ENCODE measurements at regions not wholly inside any gene's neighbourhood (a gene's known extent, or its start where the extent isn't known, plus 50 kb on each side); places are given as distances from the start of the nearest gene placed in this dataset.
A peak's percentile ranks its signal among the peaks of the same experiment; 100 is the strongest.

- Histone ChIP-seq H3K36me3 (replicated peaks in 1 of 2; ENCODE audit: insufficient read depth in 1 of 2, low read depth in 2 of 2) (no peaks in the 10 kb centered on the region), H3K27ac (no peak overlapping the region), H3K4me3 (no peak overlapping the region), H3K9me3 (no peaks in the 10 kb centered on the region), H3K27me3 (no peaks in the 10 kb centered on the region), H3K4me1 (peaks cover 5% of the 10 kb centered on the region)
- ATAC-seq (no peak), DNase-seq (no peak)
- TF ChIP-seq, protein P1, sequence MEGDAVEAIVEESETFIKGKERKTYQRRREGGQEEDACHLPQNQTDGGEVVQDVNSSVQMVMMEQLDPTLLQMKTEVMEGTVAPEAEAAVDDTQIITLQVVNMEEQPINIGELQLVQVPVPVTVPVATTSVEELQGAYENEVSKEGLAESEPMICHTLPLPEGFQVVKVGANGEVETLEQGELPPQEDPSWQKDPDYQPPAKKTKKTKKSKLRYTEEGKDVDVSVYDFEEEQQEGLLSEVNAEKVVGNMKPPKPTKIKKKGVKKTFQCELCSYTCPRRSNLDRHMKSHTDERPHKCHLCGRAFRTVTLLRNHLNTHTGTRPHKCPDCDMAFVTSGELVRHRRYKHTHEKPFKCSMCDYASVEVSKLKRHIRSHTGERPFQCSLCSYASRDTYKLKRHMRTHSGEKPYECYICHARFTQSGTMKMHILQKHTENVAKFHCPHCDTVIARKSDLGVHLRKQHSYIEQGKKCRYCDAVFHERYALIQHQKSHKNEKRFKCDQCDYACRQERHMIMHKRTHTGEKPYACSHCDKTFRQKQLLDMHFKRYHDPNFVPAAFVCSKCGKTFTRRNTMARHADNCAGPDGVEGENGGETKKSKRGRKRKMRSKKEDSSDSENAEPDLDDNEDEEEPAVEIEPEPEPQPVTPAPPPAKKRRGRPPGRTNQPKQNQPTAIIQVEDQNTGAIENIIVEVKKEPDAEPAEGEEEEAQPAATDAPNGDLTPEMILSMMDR (IDR thresholded peaks at IDR 0.05): no peak
- no peak for TF ChIP-seq POLR2A (IDR thresholded peaks at IDR 0.05)
- WGBS, 2 donors: 75 to 77% methylated on average over 2 of the region's 2 CpGs
- intact Hi-C loops (cut with DNase I): no loop called here
Measured at GRCh38 chr16:50915120-50915519, 173.2 kb downstream of the CYLD start.

DNA sequence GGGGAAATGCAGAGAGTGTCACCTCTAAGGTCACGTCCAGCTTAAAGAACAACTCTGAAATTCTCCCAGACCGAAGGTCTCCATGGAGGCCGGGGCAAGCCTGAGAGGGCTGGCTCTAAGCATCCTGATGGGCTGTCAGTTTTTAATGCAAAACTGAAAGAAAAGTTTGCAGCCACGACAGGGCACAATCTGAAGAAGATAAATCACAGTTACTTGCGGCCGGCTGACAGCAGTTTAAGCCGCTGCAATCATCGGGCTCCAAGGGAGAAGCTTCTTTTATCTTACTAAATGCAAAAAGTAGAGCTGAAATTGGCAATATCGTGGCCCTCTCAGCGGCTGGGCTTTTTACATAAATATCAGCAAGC lies 168.8 kb downstream of the CYLD start:
- DNase-seq: no peak
- Histone ChIP-seq H3K27me3 (no peaks in the 10 kb centered on the region), H3K4me3 (no peak overlapping the region), H3K27ac (no peak overlapping the region), H3K36me3 (replicated peaks in 1 of 2; ENCODE audit: insufficient read depth in 1 of 2, low read depth in 2 of 2) (no peaks in the 10 kb centered on the region), H3K9me3 (no peaks in the 10 kb centered on the region), H3K4me1 (peaks cover 7% of the 10 kb centered on the region)
- no peak for ATAC-seq
- no peak for TF ChIP-seq POLR2A (IDR thresholded peaks at IDR 0.05)
- TF ChIP-seq, protein P1 (IDR thresholded peaks at IDR 0.05): no peak
- 32 to 39% methylated on average over 10 of the region's 10 CpGs for WGBS, 2 donors
- intact Hi-C loops (cut with DNase I): no loop called here

DNA sequence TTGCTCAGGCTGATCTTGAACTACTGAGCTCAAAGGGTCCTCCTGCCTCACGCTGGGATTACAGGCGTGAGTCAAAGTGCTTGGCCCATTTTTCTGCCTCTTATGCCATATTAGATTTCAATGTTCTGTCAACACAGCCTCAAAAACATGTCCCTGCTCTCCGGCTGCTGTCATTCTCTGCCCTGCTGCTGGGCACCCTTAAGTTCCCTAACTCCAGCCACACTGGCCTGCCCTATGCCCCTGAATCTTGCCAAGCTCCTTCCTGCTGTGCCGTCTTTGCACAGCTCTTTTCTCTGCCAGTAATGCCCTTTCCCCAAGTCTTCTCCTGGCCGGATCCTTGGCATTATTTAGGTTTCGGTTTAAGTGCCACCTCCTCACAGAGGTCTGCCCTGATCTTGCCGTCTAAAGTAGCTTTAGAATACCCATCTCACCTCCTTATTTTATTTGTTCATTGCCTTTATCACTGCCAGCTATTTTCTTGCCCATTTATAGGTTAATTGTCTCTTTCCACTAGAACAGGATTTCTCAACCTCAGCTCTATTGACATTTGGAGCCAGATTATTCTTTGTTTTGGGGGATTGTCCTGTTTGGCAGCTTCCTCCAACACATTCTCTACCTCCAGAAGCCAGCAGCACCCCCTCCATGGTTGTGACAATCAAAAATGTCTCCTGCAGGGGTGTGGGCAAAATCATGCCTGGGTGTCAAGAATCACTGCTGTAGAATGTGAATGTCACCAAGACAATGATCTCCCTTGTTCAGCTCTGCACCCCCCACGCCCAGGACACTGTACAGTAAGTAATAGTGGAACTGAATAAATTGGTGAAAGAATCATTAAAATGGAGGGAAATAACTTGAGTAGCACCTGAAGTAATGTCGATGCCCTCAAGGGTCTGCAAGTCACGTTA lies 168.2 kb downstream of the CYLD start:
- Histone ChIP-seq H3K36me3 (replicated peaks in 1 of 2; ENCODE audit: insufficient read depth in 1 of 2, low read depth in 2 of 2) (no peaks in the 10 kb centered on the region), H3K9me3 (no peaks in the 10 kb centered on the region), H3K4me3 (no peak overlapping the region), H3K27ac (no peak overlapping the region), H3K4me1 (peaks cover 7% of the 10 kb centered on the region), H3K27me3 (no peaks in the 10 kb centered on the region)
- no peak for TF ChIP-seq POLR2A (IDR thresholded peaks at IDR 0.05)
- TF ChIP-seq, protein P1 (IDR thresholded peaks at IDR 0.05): no peak
- 54 to 65% methylated on average over 10 of the region's 10 CpGs for WGBS, 2 donors
- peak in 1 of 4 donors; percentile 7 for DNase-seq
- ATAC-seq: peak; percentile 63
- intact Hi-C loops (cut with DNase I): no loop called here

- no peaks in the 10 kb centered on the region for H3K27me3 ChIP-seq
- H3K4me1 ChIP-seq: peaks cover 7% of the 10 kb centered on the region
- no peaks in the 10 kb centered on the region for H3K9me3 ChIP-seq
- DNase-seq (no peak), ATAC-seq (no peak)
- no peak overlapping the region for H3K4me3 ChIP-seq
- 92 to 95% methylated on average over 7 of the region's 7 CpGs for WGBS, 2 donors
- no peak for TF ChIP-seq POLR2A (IDR thresholded peaks at IDR 0.05)
- TF ChIP-seq, protein P1 (IDR thresholded peaks at IDR 0.05): no peak
- H3K27ac ChIP-seq: no peak overlapping the region
- intact Hi-C loops (cut with DNase I): no loop called here
- H3K36me3 ChIP-seq (replicated peaks in 1 of 2; ENCODE audit: insufficient read depth in 1 of 2, low read depth in 2 of 2): no peaks in the 10 kb centered on the region
Measured at GRCh38 chr16:50908468-50908867, 166.6 kb downstream of the CYLD start.

DNA sequence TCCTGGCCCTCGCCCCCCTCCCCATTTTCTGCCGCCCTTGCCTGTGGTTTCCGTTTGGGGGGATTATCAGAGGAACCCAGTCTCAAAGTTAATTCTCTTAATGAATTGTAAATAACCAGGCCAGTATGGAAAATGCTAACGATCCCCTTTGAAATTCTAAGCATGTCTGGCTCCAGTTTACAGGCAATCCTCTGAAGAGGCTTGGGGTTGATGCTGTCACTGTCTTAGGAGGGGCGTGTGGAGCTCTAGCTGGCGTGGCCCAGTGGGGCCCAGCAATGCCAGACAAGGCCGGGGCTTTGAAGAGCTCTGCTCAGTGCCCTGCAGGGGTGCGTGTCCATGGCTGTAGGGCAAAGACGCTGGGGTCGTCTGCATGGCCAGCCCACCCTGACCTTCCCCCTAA lies 164.6 kb downstream of the CYLD start:
- Histone ChIP-seq H3K4me3 (no peak overlapping the region), H3K27me3 (no peaks in the 10 kb centered on the region), H3K9me3 (no peaks in the 10 kb centered on the region), H3K27ac (no peak overlapping the region), H3K36me3 (replicated peaks in 1 of 2; ENCODE audit: insufficient read depth in 1 of 2, low read depth in 2 of 2) (no peaks in the 10 kb centered on the region), H3K4me1 (peaks cover 7% of the 10 kb centered on the region)
- TF ChIP-seq, protein P1 (IDR thresholded peaks at IDR 0.05): no peak
- no peak for TF ChIP-seq POLR2A (IDR thresholded peaks at IDR 0.05)
- ATAC-seq: no peak
- intact Hi-C loops (cut with DNase I): no loop called here
- 67 to 78% methylated on average over 9 to 10 of the region's 10 CpGs for WGBS, 2 donors
- no peak for DNase-seq
